ENCODE measurements at regions not wholly inside any gene's neighbourhood (a gene's known extent, or its start where the extent isn't known, plus 50 kb on each side); places are given as distances from the start of the nearest gene placed in this dataset.
"Not testable (repeated sequence)": the region's sequence is repeated elsewhere in the genome, so short reads cannot be mapped to it uniquely, and the experiment has no call there.

GRCh38 chr4:181835348-181835747, 407.9 kb upstream of the TENM3 start:
- H3K27me3 ChIP-seq (ENCODE audit: low read length), result no peaks in the 10 kb centered on the region
- no peak overlapping the region for H3K9ac ChIP-seq (ENCODE audit: low read length)
- no peak overlapping the region for H2AFZ ChIP-seq (ENCODE audit: low read length)
- DNase-seq, result no peak
- H3K27ac ChIP-seq (ENCODE audit: low read length), result no peak overlapping the region
- H3K79me2 ChIP-seq (ENCODE audit: low read length), result no peaks in the 10 kb centered on the region
- H3K36me3 ChIP-seq (ENCODE audit: insufficient read depth, low read length), result no peaks in the 10 kb centered on the region
- H3K4me2 ChIP-seq (ENCODE audit: low read depth, low read length, poor library complexity, severe bottlenecking), result no peak overlapping the region
- no peaks in the 10 kb centered on the region for H3K9me2 ChIP-seq (replicated peaks; ENCODE audit: insufficient read depth, low read length)
- H3K4me3 ChIP-seq (ENCODE audit: low read length), result no peak overlapping the region
- H4K20me1 ChIP-seq (ENCODE audit: insufficient read depth, low read depth, low read length), result no peaks in the 10 kb centered on the region
- H3K4me1 ChIP-seq (ENCODE audit: low read length), result no peaks in the 10 kb centered on the region
- no peaks in the 10 kb centered on the region for H3K9me3 ChIP-seq (ENCODE audit: low read length)

- no peaks in the 10 kb centered on the region for H3K4me1 ChIP-seq (ENCODE audit: low read length)
- no peak overlapping the region for H2AFZ ChIP-seq (ENCODE audit: low read length)
- DNase-seq, result no peak
- no peaks in the 10 kb centered on the region for H3K9me3 ChIP-seq (ENCODE audit: low read length)
- H3K4me2 ChIP-seq (ENCODE audit: low read depth, low read length, poor library complexity, severe bottlenecking), result no peak overlapping the region
- H3K27ac ChIP-seq (ENCODE audit: low read length), result no peak overlapping the region
- no peaks in the 10 kb centered on the region for H4K20me1 ChIP-seq (ENCODE audit: insufficient read depth, low read depth, low read length)
- H3K4me3 ChIP-seq (ENCODE audit: low read length), result no peak overlapping the region
- no peaks in the 10 kb centered on the region for H3K79me2 ChIP-seq (ENCODE audit: low read length)
- H3K36me3 ChIP-seq (ENCODE audit: insufficient read depth, low read length), result no peaks in the 10 kb centered on the region
- no peak overlapping the region for H3K9ac ChIP-seq (ENCODE audit: low read length)
- H3K27me3 ChIP-seq (ENCODE audit: low read length), result no peaks in the 10 kb centered on the region
- no peaks in the 10 kb centered on the region for H3K9me2 ChIP-seq (replicated peaks; ENCODE audit: insufficient read depth, low read length)
Measured at GRCh38 chr4:181838253-181838652, 404.9 kb upstream of the TENM3 start.

- H3K4me2 ChIP-seq (ENCODE audit: low read depth, low read length, poor library complexity, severe bottlenecking), result not testable (repeated sequence)
Measured at GRCh38 chr4:181843797-181844196, 399.4 kb upstream of the TENM3 start.

DNA sequence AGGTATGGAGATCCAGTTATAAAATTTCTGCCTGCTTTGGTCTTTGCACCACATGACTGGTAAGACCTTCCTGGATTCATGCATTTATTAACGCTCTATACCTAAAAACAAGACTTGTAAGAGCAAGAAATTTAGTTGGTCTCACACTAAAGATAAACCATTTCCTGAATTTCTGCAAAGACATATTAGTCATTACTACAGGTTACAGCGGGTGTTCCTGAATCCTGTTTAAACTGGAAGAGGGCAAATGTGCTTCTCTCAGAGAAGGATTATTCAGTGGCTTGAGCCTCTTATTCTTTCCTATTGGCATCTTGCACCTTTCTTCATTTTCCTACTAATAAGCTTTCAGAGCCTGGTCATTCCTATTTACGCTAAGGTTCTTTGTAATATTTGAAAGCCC, 397.6 kb upstream of the TENM3 start:
- Histone ChIP-seq H3K9ac (ENCODE audit: low read length) (no peak overlapping the region), H3K9me3 (ENCODE audit: low read length) (no peaks in the 10 kb centered on the region), H3K9me2 (replicated peaks; ENCODE audit: insufficient read depth, low read length) (no peaks in the 10 kb centered on the region), H3K27ac (ENCODE audit: low read length) (no peak overlapping the region), H3K4me3 (ENCODE audit: low read length) (no peak overlapping the region), H3K27me3 (ENCODE audit: low read length) (no peaks in the 10 kb centered on the region), H2AFZ (ENCODE audit: low read length) (no peak overlapping the region), H3K4me2 (ENCODE audit: low read depth, low read length, poor library complexity, severe bottlenecking) (no peak overlapping the region), H4K20me1 (ENCODE audit: insufficient read depth, low read depth, low read length) (no peaks in the 10 kb centered on the region), H3K36me3 (ENCODE audit: insufficient read depth, low read length) (no peaks in the 10 kb centered on the region), H3K4me1 (ENCODE audit: low read length) (no peaks in the 10 kb centered on the region), H3K79me2 (ENCODE audit: low read length) (no peaks in the 10 kb centered on the region)
- no peak for DNase-seq

More at GRCh38 chr4:181843797-181844196, 399.4 kb upstream of the TENM3 start:
- not testable (repeated sequence) for H3K4me1 ChIP-seq (ENCODE audit: low read length); H3K36me3 ChIP-seq (ENCODE audit: insufficient read depth, low read length); DNase-seq; H3K27ac ChIP-seq (ENCODE audit: low read length); H2AFZ ChIP-seq (ENCODE audit: low read length); H3K9me3 ChIP-seq (ENCODE audit: low read length); H3K9me2 ChIP-seq (replicated peaks; ENCODE audit: insufficient read depth, low read length); H3K9ac ChIP-seq (ENCODE audit: low read length); H3K27me3 ChIP-seq (ENCODE audit: low read length); H3K4me3 ChIP-seq (ENCODE audit: low read length); H3K79me2 ChIP-seq (ENCODE audit: low read length); H4K20me1 ChIP-seq (ENCODE audit: insufficient read depth, low read depth, low read length)

DNA sequence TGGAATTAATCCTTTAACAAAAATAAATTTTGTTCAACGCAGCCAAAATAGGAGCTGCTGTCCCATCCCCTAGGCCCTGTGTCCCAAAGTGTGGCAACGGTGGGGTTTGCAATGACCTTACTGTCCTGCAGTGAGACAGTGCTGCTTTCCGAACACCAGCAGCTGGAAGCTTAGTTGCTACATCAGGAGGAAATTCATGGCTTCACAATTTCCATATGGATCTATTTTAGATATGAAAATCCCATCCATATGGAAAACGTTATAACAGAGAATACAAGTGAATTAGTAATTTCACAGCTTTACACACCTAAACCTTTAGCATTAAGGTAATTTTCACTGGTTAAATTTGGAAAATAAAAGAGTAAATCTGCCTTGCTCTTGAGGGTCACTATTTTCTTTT, 396.3 kb upstream of the TENM3 start:
- Histone ChIP-seq H2AFZ (ENCODE audit: low read length) (no peak overlapping the region), H3K9me2 (replicated peaks; ENCODE audit: insufficient read depth, low read length) (no peaks in the 10 kb centered on the region), H3K4me2 (ENCODE audit: low read depth, low read length, poor library complexity, severe bottlenecking) (no peak overlapping the region), H3K27ac (ENCODE audit: low read length) (no peak overlapping the region), H3K4me1 (ENCODE audit: low read length) (no peaks in the 10 kb centered on the region), H3K9ac (ENCODE audit: low read length) (no peak overlapping the region), H3K36me3 (ENCODE audit: insufficient read depth, low read length) (no peaks in the 10 kb centered on the region), H3K9me3 (ENCODE audit: low read length) (no peaks in the 10 kb centered on the region), H4K20me1 (ENCODE audit: insufficient read depth, low read depth, low read length) (no peaks in the 10 kb centered on the region), H3K27me3 (ENCODE audit: low read length) (no peaks in the 10 kb centered on the region), H3K79me2 (ENCODE audit: low read length) (no peaks in the 10 kb centered on the region), H3K4me3 (ENCODE audit: low read length) (no peak overlapping the region)
- no peak for DNase-seq

DNA sequence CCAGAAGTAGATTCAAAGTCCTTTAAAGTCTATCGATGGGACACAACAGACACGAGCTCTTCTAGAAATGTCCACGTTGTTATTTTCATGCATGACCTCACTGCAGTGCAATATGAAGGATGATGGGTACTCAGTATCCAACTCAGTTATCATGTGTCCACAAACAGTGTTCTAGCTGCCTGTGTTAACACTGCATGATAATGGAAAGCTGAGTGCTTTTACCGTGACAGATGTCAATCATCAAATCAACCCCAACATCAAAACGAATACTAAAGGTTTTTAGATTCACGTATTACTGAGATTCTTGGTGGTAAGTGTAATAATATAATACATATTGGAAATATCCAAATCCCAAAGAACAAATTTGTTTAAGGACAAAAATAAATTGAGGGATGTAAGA, 394.8 kb upstream of the TENM3 start:
- no peaks in the 10 kb centered on the region for H3K9me2 ChIP-seq (replicated peaks; ENCODE audit: insufficient read depth, low read length)
- no peaks in the 10 kb centered on the region for H3K9me3 ChIP-seq (ENCODE audit: low read length)
- H3K9ac ChIP-seq (ENCODE audit: low read length), result no peak overlapping the region
- no peak overlapping the region for H3K4me2 ChIP-seq (ENCODE audit: low read depth, low read length, poor library complexity, severe bottlenecking)
- no peaks in the 10 kb centered on the region for H3K36me3 ChIP-seq (ENCODE audit: insufficient read depth, low read length)
- H3K27me3 ChIP-seq (ENCODE audit: low read length), result no peaks in the 10 kb centered on the region
- H3K27ac ChIP-seq (ENCODE audit: low read length), result no peak overlapping the region
- H3K79me2 ChIP-seq (ENCODE audit: low read length), result no peaks in the 10 kb centered on the region
- H4K20me1 ChIP-seq (ENCODE audit: insufficient read depth, low read depth, low read length), result no peaks in the 10 kb centered on the region
- H3K4me1 ChIP-seq (ENCODE audit: low read length), result no peaks in the 10 kb centered on the region
- no peak for DNase-seq
- H3K4me3 ChIP-seq (ENCODE audit: low read length), result no peak overlapping the region
- no peak overlapping the region for H2AFZ ChIP-seq (ENCODE audit: low read length)

GRCh38 chr4:181849472-181849871, 393.7 kb upstream of the TENM3 start:
- no peaks in the 10 kb centered on the region for H3K79me2 ChIP-seq (ENCODE audit: low read length)
- H3K9ac ChIP-seq (ENCODE audit: low read length), result no peak overlapping the region
- no peak overlapping the region for H3K4me3 ChIP-seq (ENCODE audit: low read length)
- no peaks in the 10 kb centered on the region for H3K36me3 ChIP-seq (ENCODE audit: insufficient read depth, low read length)
- no peak for DNase-seq
- no peaks in the 10 kb centered on the region for H4K20me1 ChIP-seq (ENCODE audit: insufficient read depth, low read depth, low read length)
- H3K4me2 ChIP-seq (ENCODE audit: low read depth, low read length, poor library complexity, severe bottlenecking), result no peak overlapping the region
- no peaks in the 10 kb centered on the region for H3K9me2 ChIP-seq (replicated peaks; ENCODE audit: insufficient read depth, low read length)
- H3K27ac ChIP-seq (ENCODE audit: low read length), result no peak overlapping the region
- no peak overlapping the region for H2AFZ ChIP-seq (ENCODE audit: low read length)
- H3K4me1 ChIP-seq (ENCODE audit: low read length), result no peaks in the 10 kb centered on the region
- no peaks in the 10 kb centered on the region for H3K27me3 ChIP-seq (ENCODE audit: low read length)
- H3K9me3 ChIP-seq (ENCODE audit: low read length), result no peaks in the 10 kb centered on the region

DNA sequence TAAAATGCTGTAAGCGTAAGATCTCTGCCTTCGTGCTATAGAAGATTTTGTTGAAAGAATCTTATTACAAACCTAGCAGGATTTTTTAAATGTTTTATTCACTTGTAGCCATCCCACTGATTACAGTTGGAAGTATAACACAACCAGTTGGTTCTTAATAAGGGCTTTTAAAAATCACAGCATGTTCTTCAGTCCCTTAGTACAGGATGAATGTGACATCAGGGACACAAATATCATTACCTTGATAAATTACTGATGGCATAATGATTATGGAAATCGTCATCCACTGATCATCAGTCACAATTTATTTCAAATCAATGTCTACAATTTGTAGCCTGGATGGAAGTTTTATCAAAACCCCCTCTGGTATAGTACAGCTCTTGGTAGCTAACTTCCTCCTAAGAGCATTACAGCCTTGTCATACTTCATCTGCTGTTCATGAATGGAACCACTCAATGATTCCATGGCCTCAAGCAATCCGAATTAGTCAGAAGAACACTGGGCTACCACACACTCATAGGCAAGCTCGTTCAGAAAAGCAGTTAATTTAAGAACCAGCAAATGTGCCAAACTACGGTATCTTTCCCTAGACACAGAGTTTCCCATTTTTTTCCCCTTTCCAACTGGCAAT, 389.2 kb upstream of the TENM3 start:
- H3K27ac ChIP-seq (ENCODE audit: low read length), result no peak overlapping the region
- no peak overlapping the region for H3K9ac ChIP-seq (ENCODE audit: low read length)
- H2AFZ ChIP-seq (ENCODE audit: low read length), result no peak overlapping the region
- H3K36me3 ChIP-seq (ENCODE audit: insufficient read depth, low read length), result no peaks in the 10 kb centered on the region
- no peaks in the 10 kb centered on the region for H4K20me1 ChIP-seq (ENCODE audit: insufficient read depth, low read depth, low read length)
- no peaks in the 10 kb centered on the region for H3K9me2 ChIP-seq (replicated peaks; ENCODE audit: insufficient read depth, low read length)
- H3K9me3 ChIP-seq (ENCODE audit: low read length), result no peaks in the 10 kb centered on the region
- no peaks in the 10 kb centered on the region for H3K27me3 ChIP-seq (ENCODE audit: low read length)
- H3K4me2 ChIP-seq (ENCODE audit: low read depth, low read length, poor library complexity, severe bottlenecking), result no peak overlapping the region
- no peaks in the 10 kb centered on the region for H3K79me2 ChIP-seq (ENCODE audit: low read length)
- H3K4me3 ChIP-seq (ENCODE audit: low read length), result no peak overlapping the region
- DNase-seq, result no peak
- no peaks in the 10 kb centered on the region for H3K4me1 ChIP-seq (ENCODE audit: low read length)

GRCh38 chr4:181855307-181855706, 387.9 kb upstream of the TENM3 start:
- Histone ChIP-seq H3K36me3 (ENCODE audit: insufficient read depth, low read length) (no peaks in the 10 kb centered on the region), H3K4me3 (ENCODE audit: low read length) (no peak overlapping the region), H3K4me2 (ENCODE audit: low read depth, low read length, poor library complexity, severe bottlenecking) (no peak overlapping the region), H3K9me3 (ENCODE audit: low read length) (no peaks in the 10 kb centered on the region), H3K27ac (ENCODE audit: low read length) (no peak overlapping the region), H3K27me3 (ENCODE audit: low read length) (no peaks in the 10 kb centered on the region), H4K20me1 (ENCODE audit: insufficient read depth, low read depth, low read length) (no peaks in the 10 kb centered on the region), H3K79me2 (ENCODE audit: low read length) (no peaks in the 10 kb centered on the region), H3K9ac (ENCODE audit: low read length) (no peak overlapping the region), H3K4me1 (ENCODE audit: low read length) (no peaks in the 10 kb centered on the region), H2AFZ (ENCODE audit: low read length) (no peak overlapping the region), H3K9me2 (replicated peaks; ENCODE audit: insufficient read depth, low read length) (no peaks in the 10 kb centered on the region)
- no peak for DNase-seq
